ENCODE measurements at regions not wholly inside any gene's neighbourhood (a gene's known extent, or its start where the extent isn't known, plus 50 kb on each side); places are given as distances from the start of the nearest gene placed in this dataset.

GRCh38 chr12:19834592-19834991, 395.3 kb downstream of the AEBP2 start:
- no peaks in the 10 kb centered on the region for H3K27me3 ChIP-seq (ENCODE audit: control insufficient read depth, insufficient read depth, low read length)
- no peak overlapping the region for H3K9ac ChIP-seq (ENCODE audit: low read depth, low read length)
- H3K4me3 ChIP-seq (ENCODE audit: low read length): no peak overlapping the region
- H3K4me1 ChIP-seq (ENCODE audit: control insufficient read depth, insufficient read depth, low read length): peaks cover 9% of the 10 kb centered on the region
- no peak overlapping the region for H3K4me2 ChIP-seq (ENCODE audit: low read length)
- H3K9me3 ChIP-seq (replicated peaks; ENCODE audit: low read length): no peaks in the 10 kb centered on the region
- no peaks in the 10 kb centered on the region for H3K36me3 ChIP-seq (ENCODE audit: insufficient read depth, low read length)

DNA sequence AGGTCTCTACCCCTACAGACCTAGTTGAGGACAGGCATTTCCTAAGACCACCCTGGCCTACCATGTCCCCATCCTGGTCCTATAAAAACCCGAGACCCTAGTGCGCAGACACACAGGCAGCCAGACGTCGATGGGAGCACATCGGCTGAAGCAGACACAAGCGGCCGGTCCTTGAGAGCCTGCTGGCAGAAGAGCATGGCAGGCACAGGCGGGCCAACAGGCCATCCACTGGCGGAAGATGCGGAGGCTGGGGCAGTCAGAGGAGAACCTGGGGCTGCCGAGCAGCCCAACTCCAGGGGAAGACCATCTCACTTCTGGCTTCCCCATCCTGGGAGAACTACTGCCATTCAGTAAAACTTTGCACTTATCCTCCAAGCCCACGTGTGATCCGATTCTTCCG, 396.8 kb downstream of the AEBP2 start:
- H3K36me3 ChIP-seq (ENCODE audit: insufficient read depth, low read length): no peaks in the 10 kb centered on the region
- H3K4me3 ChIP-seq (ENCODE audit: low read length): no peak overlapping the region
- no peaks in the 10 kb centered on the region for H3K9me3 ChIP-seq (replicated peaks; ENCODE audit: low read length)
- H3K4me2 ChIP-seq (ENCODE audit: low read length): no peak overlapping the region
- peaks cover 9% of the 10 kb centered on the region for H3K4me1 ChIP-seq (ENCODE audit: control insufficient read depth, insufficient read depth, low read length)
- no peak overlapping the region for H3K9ac ChIP-seq (ENCODE audit: low read depth, low read length)
- no peaks in the 10 kb centered on the region for H3K27me3 ChIP-seq (ENCODE audit: control insufficient read depth, insufficient read depth, low read length)

GRCh38 chr12:19836456-19836855, 397.2 kb downstream of the AEBP2 start:
- no peaks in the 10 kb centered on the region for H3K36me3 ChIP-seq (ENCODE audit: insufficient read depth, low read length)
- no peak overlapping the region for H3K4me3 ChIP-seq (ENCODE audit: low read length)
- no peaks in the 10 kb centered on the region for H3K9me3 ChIP-seq (replicated peaks; ENCODE audit: low read length)
- H3K4me2 ChIP-seq (ENCODE audit: low read length): no peak overlapping the region
- H3K4me1 ChIP-seq (ENCODE audit: control insufficient read depth, insufficient read depth, low read length): peaks cover 9% of the 10 kb centered on the region
- no peaks in the 10 kb centered on the region for H3K27me3 ChIP-seq (ENCODE audit: control insufficient read depth, insufficient read depth, low read length)
- no peak overlapping the region for H3K9ac ChIP-seq (ENCODE audit: low read depth, low read length)

DNA sequence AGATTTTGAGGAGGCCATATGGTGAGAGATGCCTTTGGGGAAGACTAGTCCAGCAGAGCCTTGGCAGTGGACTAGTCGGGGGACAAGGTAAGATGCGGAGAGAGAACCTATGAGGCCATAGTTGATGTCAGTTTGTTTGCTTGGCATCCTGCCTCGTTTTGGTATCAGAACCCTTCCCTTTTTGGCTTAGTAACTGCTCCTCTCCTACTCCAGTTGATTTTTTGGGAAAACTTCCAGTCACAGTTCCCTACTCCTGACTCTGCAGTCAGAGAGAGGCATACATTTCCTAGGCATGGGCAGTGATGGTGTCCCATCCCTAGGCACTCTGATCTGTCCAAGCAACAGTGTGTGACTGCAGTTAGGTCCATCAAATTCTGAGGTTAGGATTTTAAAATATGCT, 398.3 kb downstream of the AEBP2 start:
- Histone ChIP-seq H3K4me3 (ENCODE audit: low read length) (no peak overlapping the region), H3K4me2 (ENCODE audit: low read length) (no peak overlapping the region), H3K4me1 (ENCODE audit: control insufficient read depth, insufficient read depth, low read length) (peaks cover 9% of the 10 kb centered on the region), H3K36me3 (ENCODE audit: insufficient read depth, low read length) (no peaks in the 10 kb centered on the region), H3K27me3 (ENCODE audit: control insufficient read depth, insufficient read depth, low read length) (no peaks in the 10 kb centered on the region), H3K9ac (ENCODE audit: low read depth, low read length) (no peak overlapping the region), H3K9me3 (replicated peaks; ENCODE audit: low read length) (no peaks in the 10 kb centered on the region)

DNA sequence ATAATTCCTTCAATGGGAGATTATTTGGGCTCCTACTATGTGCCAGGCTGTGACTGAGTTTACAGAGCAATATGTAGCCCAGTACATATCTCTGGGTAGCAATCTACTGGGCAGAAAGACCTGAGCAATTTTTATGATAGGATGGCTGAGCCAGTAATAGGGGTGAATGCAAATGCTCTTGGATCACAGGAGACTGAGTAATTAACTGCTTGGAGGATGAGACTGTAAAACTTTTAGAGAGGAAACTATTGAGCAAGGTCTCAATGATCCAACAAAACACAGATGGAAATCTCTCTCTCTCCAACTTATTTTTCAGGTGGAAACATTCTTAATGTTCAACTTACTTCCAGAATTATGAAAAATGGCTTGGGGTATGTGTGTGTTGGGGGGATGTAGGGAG, 402.2 kb downstream of the AEBP2 start:
- Histone ChIP-seq H3K4me1 (ENCODE audit: control insufficient read depth, insufficient read depth, low read length) (peaks cover 3% of the 10 kb centered on the region), H3K4me3 (ENCODE audit: low read length) (no peak overlapping the region), H3K9ac (ENCODE audit: low read depth, low read length) (no peak overlapping the region), H3K27me3 (ENCODE audit: control insufficient read depth, insufficient read depth, low read length) (no peaks in the 10 kb centered on the region), H3K9me3 (replicated peaks; ENCODE audit: low read length) (no peaks in the 10 kb centered on the region), H3K36me3 (ENCODE audit: insufficient read depth, low read length) (no peaks in the 10 kb centered on the region), H3K4me2 (ENCODE audit: low read length) (no peak overlapping the region)

DNA sequence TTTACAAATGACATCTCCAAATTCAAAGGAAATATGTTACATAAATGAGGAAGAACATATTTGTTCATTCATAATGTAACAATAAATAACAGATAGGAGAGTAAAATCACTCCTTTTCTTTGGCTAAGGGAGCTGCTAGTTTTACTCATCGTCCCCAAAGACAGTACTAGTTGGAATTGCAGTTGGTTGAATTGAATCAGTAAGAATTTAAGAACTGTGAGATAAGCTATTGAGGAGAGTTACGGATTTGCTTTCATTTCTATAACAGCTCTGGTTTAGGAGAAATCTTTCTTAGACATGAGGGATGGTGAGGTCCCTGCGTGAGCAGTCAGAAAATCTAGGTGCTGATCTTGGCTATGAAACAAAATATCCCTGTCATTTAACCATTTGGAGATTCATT, 402.8 kb downstream of the AEBP2 start:
- Histone ChIP-seq H3K9me3 (replicated peaks; ENCODE audit: low read length) (no peaks in the 10 kb centered on the region), H3K9ac (ENCODE audit: low read depth, low read length) (no peak overlapping the region), H3K4me3 (ENCODE audit: low read length) (no peak overlapping the region), H3K36me3 (ENCODE audit: insufficient read depth, low read length) (no peaks in the 10 kb centered on the region), H3K4me2 (ENCODE audit: low read length) (no peak overlapping the region), H3K27me3 (ENCODE audit: control insufficient read depth, insufficient read depth, low read length) (no peaks in the 10 kb centered on the region), H3K4me1 (ENCODE audit: control insufficient read depth, insufficient read depth, low read length) (peaks cover 8% of the 10 kb centered on the region)

GRCh38 chr12:19844224-19844623, 404.9 kb downstream of the AEBP2 start:
- H3K27me3 ChIP-seq (ENCODE audit: control insufficient read depth, insufficient read depth, low read length): no peaks in the 10 kb centered on the region

DNA sequence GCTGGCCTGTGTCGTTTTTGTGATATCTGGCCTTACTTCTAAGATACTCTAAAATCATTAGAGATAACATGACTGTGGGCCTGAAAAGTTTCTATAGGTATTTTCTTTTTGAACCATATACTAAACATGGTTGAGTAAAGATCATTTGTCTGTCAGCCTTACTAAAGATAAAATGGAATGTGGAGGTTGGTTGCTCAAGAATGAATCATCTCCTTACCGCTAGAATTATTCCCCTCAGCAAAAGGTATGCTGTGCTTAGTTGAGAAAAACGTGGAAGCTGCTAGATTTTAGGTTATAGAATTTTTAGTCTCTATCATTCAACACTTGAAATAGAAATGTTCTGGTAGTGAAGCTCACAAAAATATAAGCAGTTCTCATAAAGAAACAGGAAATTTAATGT, 407.3 kb downstream of the AEBP2 start:
- Histone ChIP-seq H3K9me3 (replicated peaks; ENCODE audit: low read length) (no peaks in the 10 kb centered on the region), H3K4me1 (ENCODE audit: control insufficient read depth, insufficient read depth, low read length) (peaks cover 30% of the 10 kb centered on the region), H3K27me3 (ENCODE audit: control insufficient read depth, insufficient read depth, low read length) (no peaks in the 10 kb centered on the region), H3K36me3 (ENCODE audit: insufficient read depth, low read length) (no peaks in the 10 kb centered on the region), H3K4me3 (ENCODE audit: low read length) (no peak overlapping the region), H3K9ac (ENCODE audit: low read depth, low read length) (no peak overlapping the region), H3K4me2 (ENCODE audit: low read length) (no peak overlapping the region)

More at GRCh38 chr12:19844224-19844623, 404.9 kb downstream of the AEBP2 start:
- Histone ChIP-seq H3K4me1 (ENCODE audit: control insufficient read depth, insufficient read depth, low read length) (peaks cover 17% of the 10 kb centered on the region), H3K4me3 (ENCODE audit: low read length) (no peak overlapping the region), H3K9me3 (replicated peaks; ENCODE audit: low read length) (no peaks in the 10 kb centered on the region), H3K4me2 (ENCODE audit: low read length) (no peak overlapping the region), H3K36me3 (ENCODE audit: insufficient read depth, low read length) (no peaks in the 10 kb centered on the region), H3K9ac (ENCODE audit: low read depth, low read length) (no peak overlapping the region)

DNA sequence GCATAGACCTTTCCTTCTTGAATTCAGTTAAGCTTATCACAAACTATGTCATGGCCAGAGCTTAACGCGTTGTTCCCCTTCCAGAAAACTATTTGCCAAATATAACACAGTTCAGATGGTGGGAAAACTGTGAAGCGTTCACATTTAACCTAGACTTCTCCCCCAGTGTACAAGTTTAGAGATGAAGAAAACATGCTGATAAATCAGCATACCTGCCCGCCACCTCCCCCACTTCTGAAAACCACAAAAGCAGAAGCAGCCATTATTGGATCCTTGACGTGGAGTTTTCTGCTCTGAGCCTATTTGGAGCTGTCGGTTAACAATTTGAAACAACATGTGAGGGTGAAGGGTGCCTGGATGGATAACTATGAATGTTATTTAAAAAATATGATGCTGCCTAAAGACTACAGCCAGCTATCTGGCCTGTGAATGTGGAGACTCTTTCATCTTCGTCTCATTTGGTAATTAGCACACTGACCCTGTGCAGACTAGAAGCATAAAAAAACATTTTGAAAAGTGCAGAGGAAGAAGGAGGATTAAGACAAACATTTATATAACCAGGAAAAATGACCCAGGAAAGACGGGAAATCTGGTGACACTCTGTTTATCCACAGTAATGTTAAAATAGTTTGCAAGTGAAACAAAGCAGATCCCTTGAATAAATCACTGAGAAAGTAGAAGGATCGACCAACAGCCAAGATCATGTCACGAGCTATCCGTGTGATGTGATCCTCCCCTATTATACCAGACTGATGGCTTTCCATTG, 408.2 kb downstream of the AEBP2 start:
- Histone ChIP-seq H3K4me3 (ENCODE audit: low read length) (no peak overlapping the region), H3K4me2 (ENCODE audit: low read length) (no peak overlapping the region), H3K4me1 (ENCODE audit: control insufficient read depth, insufficient read depth, low read length) (peaks cover 30% of the 10 kb centered on the region), H3K27me3 (ENCODE audit: control insufficient read depth, insufficient read depth, low read length) (no peaks in the 10 kb centered on the region), H3K9me3 (replicated peaks; ENCODE audit: low read length) (no peaks in the 10 kb centered on the region), H3K9ac (ENCODE audit: low read depth, low read length) (no peak overlapping the region), H3K36me3 (ENCODE audit: insufficient read depth, low read length) (no peaks in the 10 kb centered on the region)

GRCh38 chr12:19848421-19848820, 409.1 kb downstream of the AEBP2 start:
- Histone ChIP-seq H3K4me1 (ENCODE audit: control insufficient read depth, insufficient read depth, low read length) (peaks cover 30% of the 10 kb centered on the region), H3K4me2 (ENCODE audit: low read length) (no peak overlapping the region), H3K9ac (ENCODE audit: low read depth, low read length) (no peak overlapping the region), H3K4me3 (ENCODE audit: low read length) (no peak overlapping the region), H3K36me3 (ENCODE audit: insufficient read depth, low read length) (no peaks in the 10 kb centered on the region), H3K9me3 (replicated peaks; ENCODE audit: low read length) (no peaks in the 10 kb centered on the region), H3K27me3 (ENCODE audit: control insufficient read depth, insufficient read depth, low read length) (no peaks in the 10 kb centered on the region)

DNA sequence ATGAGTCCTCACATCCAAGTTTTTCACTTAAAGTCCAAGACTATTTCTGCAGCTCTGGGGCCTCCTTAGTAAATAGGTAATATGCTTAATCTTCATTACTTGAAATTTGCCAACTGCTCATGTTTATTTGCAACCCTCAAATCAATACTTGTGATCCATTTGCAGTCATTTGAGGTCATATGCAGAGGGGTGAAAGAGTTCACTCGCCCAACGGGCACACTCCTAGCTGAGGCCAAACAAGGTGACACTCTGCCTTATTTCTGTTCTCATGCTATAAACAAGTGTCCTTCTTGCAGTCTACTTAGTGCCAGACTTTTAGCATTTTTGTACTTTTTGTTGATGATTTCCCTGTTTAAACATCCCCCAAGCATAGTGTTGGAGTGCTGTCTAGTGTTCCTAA, 409.9 kb downstream of the AEBP2 start:
- Histone ChIP-seq H3K4me1 (ENCODE audit: control insufficient read depth, insufficient read depth, low read length) (peaks cover 30% of the 10 kb centered on the region), H3K9me3 (replicated peaks; ENCODE audit: low read length) (no peaks in the 10 kb centered on the region), H3K27me3 (ENCODE audit: control insufficient read depth, insufficient read depth, low read length) (no peaks in the 10 kb centered on the region), H3K9ac (ENCODE audit: low read depth, low read length) (no peak overlapping the region), H3K4me2 (ENCODE audit: low read length) (no peak overlapping the region), H3K36me3 (ENCODE audit: insufficient read depth, low read length) (no peaks in the 10 kb centered on the region), H3K4me3 (ENCODE audit: low read length) (no peak overlapping the region)

GRCh38 chr12:19850346-19851065, 411.2 kb downstream of the AEBP2 start:
- H3K36me3 ChIP-seq (ENCODE audit: insufficient read depth, low read length): no peaks in the 10 kb centered on the region
- H3K9me3 ChIP-seq (replicated peaks; ENCODE audit: low read length): no peaks in the 10 kb centered on the region
- no peaks in the 10 kb centered on the region for H3K27me3 ChIP-seq (ENCODE audit: control insufficient read depth, insufficient read depth, low read length)
- peak overlapping the region; percentile 53 for H3K4me2 ChIP-seq (ENCODE audit: low read length)
- no peak overlapping the region for H3K4me3 ChIP-seq (ENCODE audit: low read length)
- no peak overlapping the region for H3K9ac ChIP-seq (ENCODE audit: low read depth, low read length)
- H3K4me1 ChIP-seq (ENCODE audit: control insufficient read depth, insufficient read depth, low read length): peaks cover 30% of the 10 kb centered on the region

All from skeletal muscle satellite cell (primary cell).